IMR-90 (cell line): ENCODE measurements at regions not wholly inside any gene's neighbourhood (a gene's known extent, or its start where the extent isn't known, plus 50 kb on each side); places are given as distances from the start of the nearest gene placed in this dataset.

Source experiments
- ATAC-seq: fragments of 200-7000 bp; cut with Tn5 transposase; 2 replicates; pipeline ENCODE4 v1.9.1; 2020; ENCODE audit warnings: low read depth, mild to moderate bottlenecking, moderate library complexity
- BruUV-seq: library from RNA; stranded (reverse); fragments of 400-500 nt; replicated peaks from 2 replicates; lab custom pipeline; 2021; lab: Mats Ljungman, UMichigan
- CTCF ChIA-PET: fragments of 300-600 bp; formaldehyde crosslinking; extraction: SDS; loops from one replicate; lab custom pipeline; 2021; ENCODE audit warnings: antibody characterized with exemption; lab: Yijun Ruan, JAX
- POLR2A ChIA-PET: fragments of 300-600 bp; sonication (Branson Sonifier 250); formaldehyde crosslinking; loops from one replicate; lab custom pipeline; 2022; ENCODE audit warnings: antibody characterized with exemption; ENCODE audit not compliant: unreplicated experiment; lab: Charles Lee
- DNase-seq: peaks from one replicate; pipeline ENCODE4 v3.0.0; 2013
- H2AFZ ChIP-seq: replicated peaks from 2 replicates; pipeline ENCODE3; 2013; ENCODE audit warnings: low read length, mild to moderate bottlenecking; ENCODE audit not compliant: poor library complexity
- H2AK5ac ChIP-seq: 2 replicates; pipeline ENCODE4 v1.6.1; 2013; ENCODE audit warnings: low read depth, low read length, inconsistent platforms
- H2AK9ac ChIP-seq: replicated peaks from 2 replicates; pipeline ENCODE3; 2013; ENCODE audit warnings: mild to moderate bottlenecking, low read depth, low read length, moderate library complexity; ENCODE audit not compliant: poor library complexity
- H2BK120ac ChIP-seq: 2 replicates; pipeline ENCODE4 v1.6.1; 2013; ENCODE audit warnings: low read depth, low read length, inconsistent platforms
- H2BK15ac ChIP-seq: 3 replicates; pipeline ENCODE4 v1.6.1; 2013; ENCODE audit warnings: low read depth, low read length, inconsistent platforms
- H2BK20ac ChIP-seq: 2 replicates; pipeline ENCODE4 v1.6.1; 2013; ENCODE audit warnings: low read depth, mild to moderate bottlenecking, inconsistent platforms, low read length, moderate library complexity
- H2BK5ac ChIP-seq: 2 replicates; pipeline ENCODE4 v1.6.1; 2013; ENCODE audit warnings: mild to moderate bottlenecking, low read depth, low read length, inconsistent platforms; ENCODE audit not compliant: poor library complexity, severe bottlenecking
- H3K14ac ChIP-seq: replicated peaks from 2 replicates; pipeline ENCODE4 v1.6.1; 2013; ENCODE audit warnings: low read depth, low read length, inconsistent platforms
- H3K18ac ChIP-seq: 2 replicates; pipeline ENCODE4 v1.6.1; 2013; ENCODE audit warnings: low read depth, low read length, control low read depth
- H3K23ac ChIP-seq: 2 replicates; pipeline ENCODE4 v1.6.1; 2013; ENCODE audit warnings: low read depth, low read length, inconsistent platforms
- H3K27ac ChIP-seq: 2 replicates; pipeline ENCODE4 v1.5.1; 2013; ENCODE audit warnings: mild to moderate bottlenecking, control low read depth, low read length; ENCODE audit not compliant: insufficient read depth
- H3K27me3 ChIP-seq: 2 replicates; pipeline ENCODE4 v1.6.1; 2013; ENCODE audit warnings: low read length; ENCODE audit not compliant: control insufficient read depth, insufficient read depth
- H3K36me3 ChIP-seq: 2 replicates; pipeline ENCODE4 v1.6.1; 2013; ENCODE audit warnings: low read length, mixed read lengths; ENCODE audit not compliant: control insufficient read depth, insufficient read depth
- H3K4ac ChIP-seq: 2 replicates; pipeline ENCODE4 v1.6.1; 2013; ENCODE audit warnings: low read depth, low read length, inconsistent platforms
- H3K4me1 ChIP-seq: 2 replicates; pipeline ENCODE4 v1.6.1; 2013; ENCODE audit warnings: low read length, mixed read lengths; ENCODE audit not compliant: control insufficient read depth, insufficient read depth
- H3K4me2 ChIP-seq: 2 replicates; pipeline ENCODE4 v1.6.1; 2013; ENCODE audit warnings: low read depth, mild to moderate bottlenecking, control low read depth, low read length, moderate library complexity
- H3K4me3 ChIP-seq: 2 replicates; pipeline ENCODE4 v1.5.1; 2013; ENCODE audit warnings: low read depth, mild to moderate bottlenecking, control low read depth, low read length, moderate library complexity; ENCODE audit not compliant: insufficient read depth
- H3K56ac ChIP-seq: 2 replicates; pipeline ENCODE4 v1.6.1; 2013; ENCODE audit warnings: low read length, inconsistent platforms; ENCODE audit not compliant: insufficient read depth; ENCODE audit errors: extremely low read depth
- H3K79me1 ChIP-seq, 2 experiments: 2 replicates each; pipeline ENCODE4 v1.6.1; 2013; ENCODE audit warnings: low read length in 2 of 2, inconsistent platforms in 1 of 2, low read depth in 1 of 2
- H3K9ac ChIP-seq: 2 replicates; pipeline ENCODE4 v1.6.1; 2013; ENCODE audit warnings: low read depth, low read length, control low read depth
- H3K9me1 ChIP-seq: 2 replicates; pipeline ENCODE4 v1.6.1; 2013; ENCODE audit warnings: low read length, inconsistent platforms; ENCODE audit not compliant: insufficient read depth
- H3K9me3 ChIP-seq: 2 replicates; pipeline ENCODE4 v1.6.1; 2013; ENCODE audit warnings: low read length; ENCODE audit not compliant: control insufficient read depth, insufficient read depth
- H4K20me1 ChIP-seq: 2 replicates; pipeline ENCODE4 v1.6.1; 2013; ENCODE audit warnings: low read length, inconsistent platforms; ENCODE audit not compliant: insufficient read depth
- H4K5ac ChIP-seq: 2 replicates; pipeline ENCODE4 v1.6.1; 2013; ENCODE audit warnings: mild to moderate bottlenecking, low read depth, low read length, control low read depth
- H4K8ac ChIP-seq, 2 experiments: 2 replicates each; pipeline ENCODE4 v1.6.1; 2013; ENCODE audit warnings: low read depth in 2 of 2, low read length in 2 of 2, control low read depth in 1 of 2, inconsistent platforms in 1 of 2
- H4K91ac ChIP-seq: 2 replicates; pipeline ENCODE4 v1.6.1; 2013; ENCODE audit warnings: low read depth, low read length, inconsistent platforms; ENCODE audit not compliant: insufficient read depth
- BHLHE40 ChIP-seq: fragments of 150-350 bp; IDR thresholded peaks from 2 replicates; pipeline ENCODE4 v1.6.1; 2016; ENCODE audit warnings: mild to moderate bottlenecking, low read depth, low read length
- CEBPB ChIP-seq: IDR thresholded peaks from 2 replicates; pipeline ENCODE4 v1.6.1; 2012; ENCODE audit warnings: low read depth, low read length, improper control_type of control experiment
- CHD1 ChIP-seq: IDR thresholded peaks from 2 replicates; pipeline ENCODE4 v1.6.1; 2012; ENCODE audit warnings: low read depth, low read length, improper control_type of control experiment
- CTCF ChIP-seq: conservative IDR thresholded peaks from 2 replicates; pipeline ENCODE4 v1.5.1; 2012; ENCODE audit warnings: mild to moderate bottlenecking, low read depth, low read length, improper control_type of control experiment
- FOS ChIP-seq: fragments of 150-350 bp; IDR thresholded peaks from 2 replicates; pipeline ENCODE4 v1.6.1; 2016; ENCODE audit warnings: low read depth, low read length
- MAZ ChIP-seq: IDR thresholded peaks from 2 replicates; pipeline ENCODE4 v1.6.1; 2012; ENCODE audit warnings: low read depth, mild to moderate bottlenecking, low read length, improper control_type of control experiment, moderate library complexity, borderline replicate concordance
- POLR2A ChIP-seq: IDR thresholded peaks from 2 replicates; pipeline ENCODE4 v1.6.1; 2012; ENCODE audit warnings: mild to moderate bottlenecking, low read depth, low read length
- USF2 ChIP-seq: fragments of 150-350 bp; IDR thresholded peaks from 2 replicates; pipeline ENCODE4 v1.6.1; 2017; ENCODE audit warnings: mild to moderate bottlenecking, antibody characterized with exemption, low read length, low read depth
- WGBS, 2 experiments: methylation state at CpG; one replicate each; pipeline versions ENCODE4 v1.1.5 to v1.1.7; 2013; ENCODE audit warnings: missing lambda C conversion rate in 2 of 2; ENCODE audit not compliant: insufficient read length in 1 of 2; ENCODE audit errors: extremely low coverage in 2 of 2; 5-methylcytosine and 5-hydroxymethylcytosine counted together
- dilution Hi-C: fragments of 300-500 bp; cut with HindIII; formaldehyde crosslinking; loops from one replicate; pipeline ENCODE4 v1.14.3; 2018; ENCODE audit warnings: low sequenced_read_pairs; ENCODE audit not compliant: unreplicated experiment
- in situ Hi-C: fragments of 300-500 bp; cut with MboI; formaldehyde crosslinking; loops from 3 replicates; pipeline ENCODE4 v1.14.3; 2019; ENCODE audit warnings: low sequenced_read_pairs, inconsistent platforms, mixed read lengths
- intact Hi-C: fragments of 100-400 bp; cut with micrococcal nuclease; formaldehyde crosslinking; loops from 2 replicates; pipeline ENCODE4 v1.10.0; 2022

- H3K4me1 ChIP-seq = no peaks in the 10 kb centered on the region
- in situ Hi-C loops = no loop called here
- no peak overlapping the region for H2BK120ac ChIP-seq
- H3K36me3 ChIP-seq = no peaks in the 10 kb centered on the region
- no peak overlapping the region for H2BK15ac ChIP-seq
- no peak overlapping the region for H4K91ac ChIP-seq
- ChIA-PET POLR2A (no interaction called here), CTCF (no interaction called here)
- no peak overlapping the region for H2AK5ac ChIP-seq
- no peak overlapping the region for H3K14ac ChIP-seq
- no peak overlapping the region for H4K8ac ChIP-seq
- H3K9me1 ChIP-seq = no peaks in the 10 kb centered on the region
- intact Hi-C loops = no loop called here
- no peak overlapping the region for H2BK20ac ChIP-seq
- H3K4me3 ChIP-seq = no peak overlapping the region
- H2AFZ ChIP-seq = no peak overlapping the region
- no peak overlapping the region for H3K18ac ChIP-seq
- H3K27me3 ChIP-seq = no peaks in the 10 kb centered on the region
- no peak overlapping the region for H3K56ac ChIP-seq
- H3K9me3 ChIP-seq = peaks cover 35% of the 10 kb centered on the region
- no peak for ATAC-seq
- dilution Hi-C loops = no loop called here
- no peak overlapping the region for H2AK9ac ChIP-seq
- H4K20me1 ChIP-seq = no peaks in the 10 kb centered on the region
- H2BK5ac ChIP-seq = no peak overlapping the region
- TF ChIP-seq CTCF (no peak), POLR2A (no peak), CHD1 (no peak), MAZ (no peak), BHLHE40 (no peak), FOS (no peak), USF2 (no peak), CEBPB (no peak)
- H3K23ac ChIP-seq = no peak overlapping the region
- no peak overlapping the region for H4K5ac ChIP-seq
- WGBS, 2 experiments = 47% methylated on average over 3 of the region's 9 CpGs; no CpG with 5 or more reads in 1 of the 2 experiments
- DNase-seq = no peak
- H3K4ac ChIP-seq = no peak overlapping the region
- H3K4me2 ChIP-seq = no peak overlapping the region
- H3K27ac ChIP-seq = no peak overlapping the region
- H3K79me1 ChIP-seq = no peaks in the 10 kb centered on the region
- no TSS peak for BruUV-seq
- no peak overlapping the region for H3K9ac ChIP-seq
These were observed 107.3 kb upstream of the MYCN start for GRCh38 chr2:15832849-15833680.
